CD4-positive, CD25-positive, alpha-beta regulatory T cell (primary cell): ENCODE measurements at regions not wholly inside any gene's neighbourhood (a gene's known extent, or its start where the extent isn't known, plus 50 kb on each side); places are given as distances from the start of the nearest gene placed in this dataset.
"Not testable (repeated sequence)": the region's sequence is repeated elsewhere in the genome, so short reads cannot be mapped to it uniquely, and the experiment has no call there.

Experiments used
- ATAC-seq, 2 donors: fragments of 150-1000 bp; cut with Tn5 transposase; one replicate each; pipeline ENCODE4 v1.10.0; 2021; ENCODE audit warnings: low read depth in 2 of 2, moderate number of reproducible peaks in 2 of 2, moderate library complexity in 1 of 2
- DNase-seq, 3 donors: peaks; one replicate each; pipeline versions ENCODE4 v3.0.0 to v3.0.0-alpha.2; 2012 to 2022; ENCODE audit warnings: mixed read lengths in 1 of 3
- H3K27ac ChIP-seq: one replicate; pipeline ENCODE4 v1.7.0; 2013; ENCODE audit warnings: mild to moderate bottlenecking, low read length; ENCODE audit not compliant: insufficient read depth, poor library complexity, severe bottlenecking
- H3K27me3 ChIP-seq: one replicate; pipeline ENCODE4 v1.7.0; 2013; ENCODE audit warnings: low read length; ENCODE audit not compliant: control insufficient read depth, insufficient read depth
- H3K36me3 ChIP-seq: one replicate; pipeline ENCODE4 v1.7.0; 2013; ENCODE audit warnings: mild to moderate bottlenecking, low read length, moderate library complexity; ENCODE audit not compliant: control insufficient read depth, insufficient read depth
- H3K4me1 ChIP-seq: 2 replicates; pipeline ENCODE4 v1.7.0; 2013; ENCODE audit warnings: mild to moderate bottlenecking, low read length; ENCODE audit not compliant: insufficient read depth, control insufficient read depth, poor library complexity, severe bottlenecking
- H3K4me3 ChIP-seq: one replicate; pipeline ENCODE4 v1.7.0; 2013; ENCODE audit warnings: low read depth, mild to moderate bottlenecking, low read length, moderate library complexity
- H3K9me3 ChIP-seq, 2 experiments: 1 replicate in 1 of 2; 2 replicates in 1 of 2; pipeline ENCODE4 v1.7.0; 2013; ENCODE audit warnings: low read length in 2 of 2, mild to moderate bottlenecking in 1 of 2, moderate library complexity in 1 of 2; ENCODE audit not compliant: control insufficient read depth in 2 of 2
- H3K27ac Mint-ChIP-seq, 3 donors: one replicate each; pipeline ENCODE4 v1.8.0; 2020 to 2022; ENCODE audit warnings: mild to moderate bottlenecking in 3 of 3, mixed read lengths in 3 of 3, moderate library complexity in 2 of 3
- H3K27me3 Mint-ChIP-seq: one replicate; pipeline ENCODE4 v1.8.0; 2022; ENCODE audit warnings: mild to moderate bottlenecking, mixed read lengths
- H3K36me3 Mint-ChIP-seq: one replicate; pipeline ENCODE4 v1.8.0; 2020; ENCODE audit warnings: mixed read lengths
- H3K4me1 Mint-ChIP-seq, 4 donors: one replicate each; pipeline ENCODE4 v1.8.0; 2020 to 2022; ENCODE audit warnings: mixed read lengths in 4 of 4, mild to moderate bottlenecking in 1 of 4
- H3K4me3 Mint-ChIP-seq, 4 donors: one replicate each; pipeline ENCODE4 v1.8.0; 2020 to 2022; ENCODE audit warnings: mild to moderate bottlenecking in 4 of 4, mixed read lengths in 4 of 4, moderate library complexity in 3 of 4
- H3K9me3 Mint-ChIP-seq, 7 donors: one replicate each; pipeline ENCODE4 v1.8.0; 2020 to 2022; ENCODE audit warnings: mixed read lengths in 7 of 7, mild to moderate bottlenecking in 3 of 7, moderate library complexity in 2 of 7

- DNase-seq, result no peak
- no peak for ATAC-seq
- no peaks in the 10 kb centered on the region for H3K27me3 ChIP-seq
- H3K9me3 ChIP-seq, result no peaks in the 10 kb centered on the region
- no peaks in the 10 kb centered on the region for H3K4me1 ChIP-seq
- Mint-ChIP-seq H3K36me3 (no peaks in the 10 kb centered on the region), H3K4me3 (no peak overlapping the region), H3K27me3 (no peaks in the 10 kb centered on the region), H3K27ac (no peak overlapping the region), H3K9me3 (no peaks in the 10 kb centered on the region), H3K4me1 (no peaks in the 10 kb centered on the region)
- H3K27ac ChIP-seq, result no peak overlapping the region
- H3K4me3 ChIP-seq, result no peak overlapping the region
- no peaks in the 10 kb centered on the region for H3K36me3 ChIP-seq
These were observed 54.2 kb upstream of the LAS1L start for GRCh38 chrX:65588795-65589194.

GRCh38 chrX:65587616-65588526 lies 53.3 kb upstream of the LAS1L start:
- H3K27ac ChIP-seq, result no peak overlapping the region
- no peaks in the 10 kb centered on the region for H3K27me3 ChIP-seq
- no peak overlapping the region for H3K4me3 ChIP-seq
- Mint-ChIP-seq H3K9me3 (no peaks in the 10 kb centered on the region), H3K36me3 (no peaks in the 10 kb centered on the region), H3K27ac (no peak overlapping the region), H3K4me3 (no peak overlapping the region), H3K4me1 (no peaks in the 10 kb centered on the region), H3K27me3 (no peaks in the 10 kb centered on the region)
- ATAC-seq (no peak), DNase-seq (no peak)
- H3K9me3 ChIP-seq, result no peaks in the 10 kb centered on the region
- no peaks in the 10 kb centered on the region for H3K4me1 ChIP-seq
- no peaks in the 10 kb centered on the region for H3K36me3 ChIP-seq

- Mint-ChIP-seq H3K4me3 (no peak overlapping the region), H3K4me1 (peaks cover 0 to 7% (median 0%) of the 10 kb centered on the region in 4 donors), H3K36me3 (no peaks in the 10 kb centered on the region), H3K27ac (no peak overlapping the region), H3K27me3 (no peaks in the 10 kb centered on the region), H3K9me3 (peaks cover 0 to 2% (median 0%) of the 10 kb centered on the region in 7 donors)
- H3K9me3 ChIP-seq, result no peaks in the 10 kb centered on the region
- no peak overlapping the region for H3K4me3 ChIP-seq
- no peak overlapping the region for H3K27ac ChIP-seq
- H3K27me3 ChIP-seq, result no peaks in the 10 kb centered on the region
- peaks cover 3% of the 10 kb centered on the region for H3K4me1 ChIP-seq
- H3K36me3 ChIP-seq, result no peaks in the 10 kb centered on the region
- ATAC-seq (no peak), DNase-seq (no peak)
These were observed 51.9 kb upstream of the LAS1L start for GRCh38 chrX:65586491-65586890.

GRCh38 chrX:65585226-65585625 lies 50.6 kb upstream of the LAS1L start:
- not testable (repeated sequence) for H3K4me3 ChIP-seq, DNase-seq, ATAC-seq, H3K9me3 Mint-ChIP-seq, H3K27ac ChIP-seq, H3K9me3 ChIP-seq, H3K4me3 Mint-ChIP-seq, H3K27me3 Mint-ChIP-seq, H3K4me1 Mint-ChIP-seq, H3K27me3 ChIP-seq, H3K36me3 Mint-ChIP-seq, H3K4me1 ChIP-seq, H3K36me3 ChIP-seq, H3K27ac Mint-ChIP-seq
